ENCODE measurements at regions not wholly inside any gene's neighbourhood (a gene's known extent, or its start where the extent isn't known, plus 50 kb on each side); places are given as distances from the start of the nearest gene placed in this dataset.

- Histone ChIP-seq H3K4me3 (no peak overlapping the region), H3K27me3 (no peaks in the 10 kb centered on the region), H3K9me3 (no peaks in the 10 kb centered on the region), H3K4me1 (no peaks in the 10 kb centered on the region), H3K36me3 (no peaks in the 10 kb centered on the region), H3K27ac (no peak overlapping the region)
- TF ChIP-seq POLR2A (IDR thresholded peaks at IDR 0.05) (no peak), CTCF (IDR thresholded peaks at IDR 0.05) (no peak)
- DNase-seq = no peak
These were observed 322.2 kb upstream of the ANKRD30A start for GRCh38 chr10:36803229-36803628.

DNA sequence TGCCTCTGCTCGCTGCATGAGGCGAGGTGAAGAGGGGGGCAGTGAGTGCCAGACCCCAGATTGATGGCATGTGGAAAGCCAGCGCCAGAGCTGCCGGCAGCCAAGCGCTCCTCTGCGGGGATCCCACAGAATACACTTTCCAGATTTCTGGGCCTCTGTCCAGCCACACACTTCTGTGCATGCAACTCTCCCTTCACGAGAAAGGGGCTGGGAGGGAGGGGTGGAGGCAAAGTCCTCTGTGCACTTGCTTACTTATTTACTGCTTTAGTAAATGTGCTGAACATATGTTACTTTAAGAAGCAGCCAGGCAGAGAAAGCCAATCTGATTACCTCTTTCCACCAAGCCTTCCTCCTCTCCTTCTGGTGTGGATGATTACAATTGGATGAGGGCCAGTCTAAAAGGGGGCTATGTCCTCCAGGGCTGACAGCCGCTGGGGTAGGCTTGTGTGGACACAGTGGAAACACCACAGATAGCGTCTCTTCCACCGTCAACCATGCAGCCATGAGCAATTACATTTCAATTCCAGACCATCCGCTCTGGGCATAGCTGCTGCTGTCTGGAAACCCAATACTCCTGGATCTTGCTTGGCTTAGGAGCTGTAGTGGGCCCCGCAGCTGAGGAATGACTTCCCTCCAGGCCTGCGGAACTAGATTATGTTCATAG, 322.8 kb upstream of the ANKRD30A start:
- DNase-seq = no peak
- no peak for TF ChIP-seq POLR2A (IDR thresholded peaks at IDR 0.05)
- H3K4me1 ChIP-seq = no peaks in the 10 kb centered on the region
- H3K9me3 ChIP-seq = no peaks in the 10 kb centered on the region
- H3K27ac ChIP-seq = no peak overlapping the region
- no peaks in the 10 kb centered on the region for H3K27me3 ChIP-seq
- H3K36me3 ChIP-seq = no peaks in the 10 kb centered on the region
- no peak overlapping the region for H3K4me3 ChIP-seq

DNA sequence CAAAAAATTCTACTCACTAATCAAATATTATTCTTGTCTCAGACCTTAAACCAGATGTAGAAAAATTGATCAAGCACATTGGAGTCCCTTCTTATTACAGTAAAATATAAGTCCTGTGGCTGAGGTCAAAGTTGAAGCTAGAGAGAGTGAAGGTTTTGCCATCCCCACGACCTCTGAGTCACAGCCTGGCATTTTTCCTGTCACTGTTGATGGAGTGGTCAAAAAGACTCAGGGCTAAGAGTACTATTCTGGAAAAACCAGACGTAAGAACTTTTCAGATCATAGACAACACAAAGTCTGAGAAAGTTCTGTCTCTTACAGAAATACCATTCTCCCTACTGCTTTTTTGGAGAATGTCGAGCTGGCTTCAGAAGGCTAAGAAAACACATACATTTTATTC, 323.7 kb upstream of the ANKRD30A start:
- H3K4me1 ChIP-seq = no peaks in the 10 kb centered on the region
- no peaks in the 10 kb centered on the region for H3K36me3 ChIP-seq
- no peak for DNase-seq
- H3K9me3 ChIP-seq = no peaks in the 10 kb centered on the region
- H3K27me3 ChIP-seq = no peaks in the 10 kb centered on the region
- no peak overlapping the region for H3K4me3 ChIP-seq
- no peak for TF ChIP-seq POLR2A (IDR thresholded peaks at IDR 0.05)
- TF ChIP-seq CTCF (IDR thresholded peaks at IDR 0.05) = no peak
- no peak overlapping the region for H3K27ac ChIP-seq

- Histone ChIP-seq H3K4me1 (no peaks in the 10 kb centered on the region), H3K27ac (no peak overlapping the region), H3K9me3 (no peaks in the 10 kb centered on the region), H3K27me3 (no peaks in the 10 kb centered on the region), H3K36me3 (no peaks in the 10 kb centered on the region), H3K4me3 (no peak overlapping the region)
- DNase-seq = no peak
- TF ChIP-seq CTCF (IDR thresholded peaks at IDR 0.05) = no peak
- no peak for TF ChIP-seq POLR2A (IDR thresholded peaks at IDR 0.05)
These were observed 330.4 kb upstream of the ANKRD30A start for GRCh38 chr10:36794981-36795380.

DNA sequence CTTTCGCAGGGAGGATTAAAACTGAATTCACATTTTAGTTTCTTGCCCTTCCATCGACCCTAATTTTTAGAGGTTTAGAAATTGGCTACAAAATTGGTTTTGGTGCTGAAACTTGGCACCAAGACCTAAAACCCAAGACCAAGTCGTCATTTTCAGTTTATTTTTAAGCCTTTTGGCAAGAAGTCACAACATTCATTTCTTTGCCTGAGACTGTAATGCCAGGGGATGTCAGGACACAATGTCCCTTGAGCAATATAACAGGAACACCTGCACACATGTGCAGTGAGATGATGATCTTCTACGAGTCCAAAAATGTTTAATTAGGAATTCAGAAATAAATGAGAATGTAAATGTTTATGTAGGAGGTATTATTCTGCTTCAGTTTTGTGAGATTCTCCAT, 335.4 kb upstream of the ANKRD30A start:
- Histone ChIP-seq H3K9me3 (no peaks in the 10 kb centered on the region), H3K27me3 (no peaks in the 10 kb centered on the region), H3K27ac (no peak overlapping the region), H3K4me1 (no peaks in the 10 kb centered on the region), H3K4me3 (no peak overlapping the region), H3K36me3 (no peaks in the 10 kb centered on the region)
- TF ChIP-seq POLR2A (IDR thresholded peaks at IDR 0.05) = no peak
- no peak for TF ChIP-seq CTCF (IDR thresholded peaks at IDR 0.05)
- DNase-seq = no peak

DNA sequence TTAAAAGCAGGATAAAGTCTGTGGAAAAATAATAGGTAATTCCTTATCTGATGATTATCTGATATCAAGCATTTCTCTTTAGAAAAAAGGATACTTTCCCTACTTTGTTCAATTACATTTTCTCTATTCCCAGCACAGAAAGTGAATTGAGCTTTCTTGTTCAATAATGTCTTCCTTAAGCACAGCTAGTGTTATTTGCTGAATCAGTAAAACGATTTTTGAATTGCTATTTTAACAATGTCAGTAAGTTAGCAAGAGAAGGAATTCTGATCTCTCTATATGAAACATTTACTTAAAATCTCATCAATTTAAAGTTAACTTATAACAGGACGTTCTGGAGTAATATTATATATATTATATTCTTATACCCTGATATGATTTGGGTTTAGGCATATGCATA, 337.2 kb upstream of the ANKRD30A start:
- H3K4me3 ChIP-seq = no peak overlapping the region
- TF ChIP-seq CTCF (IDR thresholded peaks at IDR 0.05) = no peak
- TF ChIP-seq POLR2A (IDR thresholded peaks at IDR 0.05) = no peak

More for the DNA sequence above, 337.2 kb upstream of the ANKRD30A start:
- Histone ChIP-seq H3K27ac (no peak overlapping the region), H3K9me3 (no peaks in the 10 kb centered on the region), H3K4me1 (no peaks in the 10 kb centered on the region), H3K36me3 (no peaks in the 10 kb centered on the region), H3K27me3 (no peaks in the 10 kb centered on the region)
- no peak for DNase-seq

Measured in Peyer's patch (tissue), 4 donors.